Cardiac muscle cell (in vitro differentiated cells and primary cell): ENCODE measurements at regions not wholly inside any gene's neighbourhood (a gene's known extent, or its start where the extent isn't known, plus 50 kb on each side); places are given as distances from the start of the nearest gene placed in this dataset.

Experiments
- DNase-seq, 2 donors: peaks; one replicate each; pipeline versions ENCODE4 v3.0.0 to v3.0.0-alpha.2; 2010 to 2017; ENCODE audit warnings: low read depth in 1 of 2, low spot score in 1 of 2
- H3K27ac ChIP-seq: fragments of 200-600 bp; sonication (generic); 2 replicates; pipeline ENCODE4 v1.5.1; 2016
- H3K27me3 ChIP-seq: fragments of 200-600 bp; sonication (generic); 2 replicates; pipeline ENCODE4 v1.6.0; 2016; ENCODE audit warnings: control low read depth
- H3K36me3 ChIP-seq: fragments of 200-600 bp; sonication (generic); 2 replicates; pipeline ENCODE4 v1.5.1; 2016; ENCODE audit warnings: control low read depth
- H3K4me1 ChIP-seq: fragments of 200-600 bp; sonication (generic); 2 replicates; pipeline ENCODE4 v1.8.1; 2017; ENCODE audit warnings: low read depth, mild to moderate bottlenecking, mixed run types
- H3K4me3 ChIP-seq: fragments of 200-600 bp; sonication (generic); 2 replicates; pipeline ENCODE4 v1.5.1; 2016; ENCODE audit warnings: mild to moderate bottlenecking
- H3K9me3 ChIP-seq: fragments of 200-600 bp; sonication (generic); 2 replicates; pipeline ENCODE4 v1.5.1; 2017; ENCODE audit warnings: low read depth, mild to moderate bottlenecking, control low read depth
- CTCF ChIP-seq: IDR thresholded peaks from 2 replicates; pipeline ENCODE4 v1.5.1; 2012; ENCODE audit warnings: low read depth, mild to moderate bottlenecking, low read length

- H3K27me3 ChIP-seq = no peaks in the 10 kb centered on the region
- no peak overlapping the region for H3K4me3 ChIP-seq
- DNase-seq = no peak
- peaks cover 45% of the 10 kb centered on the region for H3K4me1 ChIP-seq
- H3K9me3 ChIP-seq = no peaks in the 10 kb centered on the region
- H3K36me3 ChIP-seq = no peaks in the 10 kb centered on the region
- no peak overlapping the region for H3K27ac ChIP-seq
- TF ChIP-seq CTCF = no peak
Measured at GRCh38 chr5:123871373-123871772, 359.4 kb downstream of the CSNK1G3 start.

- H3K9me3 ChIP-seq = no peaks in the 10 kb centered on the region
- H3K36me3 ChIP-seq = no peaks in the 10 kb centered on the region
- no peaks in the 10 kb centered on the region for H3K27me3 ChIP-seq
- H3K4me3 ChIP-seq = no peak overlapping the region
- TF ChIP-seq CTCF = no peak
- peaks cover 21% of the 10 kb centered on the region for H3K4me1 ChIP-seq
- H3K27ac ChIP-seq = no peak overlapping the region
- DNase-seq = no peak
Measured at GRCh38 chr5:123868881-123869280, 356.9 kb downstream of the CSNK1G3 start.

GRCh38 chr5:123868267-123868666 lies 356.3 kb downstream of the CSNK1G3 start:
- H3K27ac ChIP-seq = no peak overlapping the region
- H3K36me3 ChIP-seq = no peaks in the 10 kb centered on the region
- peaks cover 15% of the 10 kb centered on the region for H3K4me1 ChIP-seq
- TF ChIP-seq CTCF = no peak
- H3K4me3 ChIP-seq = no peak overlapping the region
- DNase-seq = no peak
- no peaks in the 10 kb centered on the region for H3K9me3 ChIP-seq
- no peaks in the 10 kb centered on the region for H3K27me3 ChIP-seq

GRCh38 chr5:123865641-123866040 lies 353.7 kb downstream of the CSNK1G3 start:
- peaks cover 10% of the 10 kb centered on the region for H3K4me1 ChIP-seq
- no peak overlapping the region for H3K4me3 ChIP-seq
- H3K9me3 ChIP-seq = no peaks in the 10 kb centered on the region
- H3K27ac ChIP-seq = no peak overlapping the region
- no peaks in the 10 kb centered on the region for H3K36me3 ChIP-seq
- no peak for DNase-seq
- no peaks in the 10 kb centered on the region for H3K27me3 ChIP-seq
- no peak for TF ChIP-seq CTCF

GRCh38 chr5:123864578-123864977 lies 352.6 kb downstream of the CSNK1G3 start:
- Histone ChIP-seq H3K36me3 (no peaks in the 10 kb centered on the region), H3K4me3 (no peak overlapping the region), H3K27me3 (no peaks in the 10 kb centered on the region), H3K4me1 (peaks cover 10% of the 10 kb centered on the region), H3K27ac (no peak overlapping the region), H3K9me3 (no peaks in the 10 kb centered on the region)
- DNase-seq = no peak
- no peak for TF ChIP-seq CTCF

GRCh38 chr5:123858938-123859337 lies 347.0 kb downstream of the CSNK1G3 start:
- no peaks in the 10 kb centered on the region for H3K9me3 ChIP-seq
- H3K4me3 ChIP-seq = no peak overlapping the region
- H3K4me1 ChIP-seq = no peaks in the 10 kb centered on the region
- no peaks in the 10 kb centered on the region for H3K36me3 ChIP-seq
- no peaks in the 10 kb centered on the region for H3K27me3 ChIP-seq
- no peak overlapping the region for H3K27ac ChIP-seq
- no peak for TF ChIP-seq CTCF
- no peak for DNase-seq
